HEK293T (cell line): ENCODE measurements at regions not wholly inside any gene's neighbourhood (a gene's known extent, or its start where the extent isn't known, plus 50 kb on each side); places are given as distances from the start of the nearest gene placed in this dataset.

Experiments used
- BHLHE40 ChIP-seq: fragments of 450-650 bp; IDR thresholded peaks from 2 replicates; pipeline ENCODE4 v1.6.1; 2016; ENCODE audit warnings: mild to moderate bottlenecking, moderate library complexity, borderline replicate concordance
- ELF4 ChIP-seq: fragments of 450-650 bp; IDR thresholded peaks from 2 replicates; pipeline ENCODE4 v1.6.1; 2017; ENCODE audit warnings: antibody characterized with exemption
- FOXA1 ChIP-seq: fragments of 450-650 bp; IDR thresholded peaks from 2 replicates; pipeline ENCODE4 v1.6.1; 2016; ENCODE audit warnings: mild to moderate bottlenecking
- FOXK2 ChIP-seq: fragments of 450-650 bp; IDR thresholded peaks from 2 replicates; pipeline ENCODE4 v1.6.1; 2016; ENCODE audit warnings: mild to moderate bottlenecking
- FOXM1 ChIP-seq: fragments of 450-650 bp; IDR thresholded peaks from 2 replicates; pipeline ENCODE4 v1.6.1; 2017; ENCODE audit warnings: mild to moderate bottlenecking, borderline replicate concordance
- SP1 ChIP-seq: fragments of 450-650 bp; IDR thresholded peaks from 2 replicates; pipeline ENCODE4 v1.6.1; 2017
- SUZ12 ChIP-seq: fragments of 450-650 bp; IDR thresholded peaks from 2 replicates; pipeline ENCODE4 v1.6.1; 2016; ENCODE audit warnings: mild to moderate bottlenecking
- TARDBP ChIP-seq: fragments of 450-650 bp; IDR thresholded peaks from 2 replicates; pipeline ENCODE4 v1.6.1; 2016
- ZNF384 ChIP-seq: fragments of 450-650 bp; IDR thresholded peaks from 2 replicates; pipeline ENCODE4 v1.6.1; 2016

DNA sequence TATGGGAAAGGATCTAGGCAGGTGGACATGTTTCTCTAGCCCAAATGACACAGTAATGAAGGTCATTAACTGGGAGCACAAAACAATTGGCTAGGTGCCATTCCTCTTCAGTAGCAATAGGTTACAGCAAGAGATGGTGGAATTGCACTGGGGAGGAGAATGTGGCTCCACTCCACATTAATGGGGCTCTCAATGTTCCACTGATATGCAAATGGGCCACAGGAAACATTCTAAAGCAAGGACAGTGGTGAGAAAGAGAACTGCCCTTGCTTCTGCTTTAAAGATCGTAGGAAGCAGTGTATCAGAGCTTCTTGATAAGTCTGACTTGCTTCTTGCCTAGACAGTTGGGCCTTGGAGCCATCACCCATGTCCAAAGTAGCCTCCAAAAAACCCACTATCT is 271.4 kb upstream of the PPP2R3A start:
- TF ChIP-seq BHLHE40 (no peak), FOXK2 (no peak), TARDBP (no peak), SUZ12 (no peak), ELF4 (no peak), FOXM1 (no peak), SP1 (no peak), FOXA1 (no peak), ZNF384 (no peak)
